HG03469 (cell line): ENCODE measurements at regions not wholly inside any gene's neighbourhood (a gene's known extent, or its start where the extent isn't known, plus 50 kb on each side); places are given as distances from the start of the nearest gene placed in this dataset.

Experiments used
- ATAC-seq: cut with Tn5 transposase; IDR thresholded peaks from one replicate; pipeline ENCODE4 v1.9.1; 2021; ENCODE audit warnings: mild to moderate bottlenecking, moderate library complexity, moderate number of reproducible peaks; ENCODE audit not compliant: unreplicated experiment

DNA sequence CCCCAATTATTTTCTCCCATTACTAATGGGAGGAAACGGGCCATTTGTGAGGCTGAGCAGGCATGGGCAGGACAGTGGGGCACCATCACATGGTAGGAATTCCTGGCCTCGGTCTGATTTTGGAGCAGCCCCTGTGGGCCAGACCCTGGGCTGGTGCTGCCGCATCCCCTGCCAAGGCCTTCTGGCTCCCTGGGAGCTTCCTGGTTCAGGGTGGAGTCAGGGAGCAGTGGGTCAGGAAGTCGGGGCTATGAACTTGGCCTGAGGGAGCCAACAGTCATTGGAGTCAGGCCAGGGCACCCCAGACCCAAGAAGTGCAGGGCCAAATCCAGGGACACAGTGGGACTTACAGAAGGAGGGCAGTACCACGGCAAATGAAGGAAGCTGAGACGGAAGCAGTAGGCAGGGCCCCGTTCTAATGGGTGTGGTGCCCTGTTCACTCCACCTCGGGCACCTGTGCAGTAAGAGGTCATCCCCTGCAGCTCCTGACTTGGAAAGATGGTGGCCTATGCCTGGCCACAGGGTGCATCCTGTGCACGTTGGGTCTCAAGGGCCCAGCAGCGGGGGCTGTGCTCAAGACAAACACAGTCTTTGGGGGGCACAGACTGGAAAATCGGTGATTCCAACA lies 328.1 kb downstream of the SMAD2 start:
- no peak for ATAC-seq

DNA sequence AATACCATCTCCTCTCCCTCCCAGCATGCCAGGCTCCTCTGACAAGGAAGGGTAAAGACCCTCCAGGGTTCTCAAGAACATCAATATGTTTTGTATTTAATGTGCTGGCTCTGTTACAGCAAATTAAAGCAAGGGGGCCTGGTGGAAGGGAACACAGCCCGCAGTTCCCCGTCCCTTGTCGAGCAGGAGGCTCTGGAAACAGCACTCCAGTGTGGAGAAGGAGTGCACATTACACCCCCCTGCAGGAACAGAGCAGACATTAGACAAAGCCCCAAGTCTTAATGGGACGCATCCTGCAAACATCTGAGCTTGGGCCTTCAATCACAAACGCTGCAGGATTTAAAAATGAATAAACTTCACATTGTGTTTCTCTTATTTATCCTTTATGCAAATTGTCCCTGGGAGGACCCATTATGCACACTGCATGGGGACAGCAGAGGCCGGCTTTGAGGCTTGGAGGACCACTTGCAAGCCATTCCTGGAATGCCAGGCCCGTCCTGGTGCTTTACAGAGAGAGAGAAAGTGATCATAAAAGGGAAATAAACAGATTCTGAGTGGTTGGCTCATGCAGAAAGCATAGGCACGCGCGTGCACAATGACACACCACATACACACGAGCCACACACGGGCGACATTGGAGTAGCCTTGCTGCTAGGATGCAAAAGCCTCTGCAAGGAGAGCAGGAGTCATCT lies 328.7 kb downstream of the SMAD2 start:
- no peak for ATAC-seq

DNA sequence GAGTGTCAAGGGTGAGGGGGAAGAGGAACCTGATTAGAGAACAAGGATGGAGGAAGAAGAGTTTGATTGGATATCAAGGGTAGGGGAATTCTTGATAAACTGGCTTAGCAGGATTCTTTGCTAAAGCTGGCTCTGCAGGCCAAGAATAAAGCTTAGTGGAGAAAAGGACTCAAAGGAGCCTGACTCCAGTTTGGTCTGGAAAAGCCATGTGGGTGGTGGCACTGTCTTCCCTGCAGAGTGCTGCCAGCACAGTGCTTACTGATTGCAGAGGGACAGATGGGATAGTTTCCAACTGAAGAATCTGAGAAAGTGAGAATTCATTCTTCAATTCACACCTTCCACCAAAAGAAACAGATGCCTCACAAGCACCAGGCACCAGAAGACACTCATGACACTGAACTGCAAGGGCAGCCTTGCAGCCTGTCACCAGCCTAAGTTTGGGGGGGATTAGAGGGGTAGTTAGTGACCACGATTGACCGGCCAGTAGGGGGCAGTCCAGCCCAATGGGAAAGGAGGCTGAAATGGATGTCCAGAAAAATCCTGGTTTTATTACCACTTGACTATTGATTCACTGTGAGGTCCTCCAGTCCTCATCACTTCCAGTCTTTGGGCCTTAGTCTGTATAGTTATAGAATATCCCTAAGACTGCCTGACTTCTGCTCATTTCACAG lies 334.5 kb downstream of the SMAD2 start:
- no peak for ATAC-seq

DNA sequence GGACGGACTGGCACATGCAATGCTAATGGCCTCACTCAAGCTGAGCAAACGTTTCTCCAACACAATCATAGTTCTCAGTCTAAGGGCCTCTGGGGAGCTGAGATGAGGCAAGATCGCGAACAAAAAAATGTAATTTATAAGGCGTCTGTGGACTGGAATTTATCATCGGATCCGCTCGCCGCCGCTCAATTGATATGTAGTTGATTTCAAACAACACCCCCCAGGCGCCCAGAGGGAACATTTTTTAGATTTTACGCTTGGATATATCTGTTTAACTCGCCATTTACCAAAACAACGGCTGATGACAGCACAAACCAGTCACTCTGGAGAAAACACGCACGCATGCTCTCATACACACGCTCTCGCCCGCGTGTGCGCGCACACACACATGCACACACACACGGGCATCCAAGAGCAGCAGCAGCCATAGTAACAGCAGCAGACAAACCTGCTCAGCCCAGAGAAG lies 335.8 kb downstream of the SMAD2 start:
- no peak for ATAC-seq

DNA sequence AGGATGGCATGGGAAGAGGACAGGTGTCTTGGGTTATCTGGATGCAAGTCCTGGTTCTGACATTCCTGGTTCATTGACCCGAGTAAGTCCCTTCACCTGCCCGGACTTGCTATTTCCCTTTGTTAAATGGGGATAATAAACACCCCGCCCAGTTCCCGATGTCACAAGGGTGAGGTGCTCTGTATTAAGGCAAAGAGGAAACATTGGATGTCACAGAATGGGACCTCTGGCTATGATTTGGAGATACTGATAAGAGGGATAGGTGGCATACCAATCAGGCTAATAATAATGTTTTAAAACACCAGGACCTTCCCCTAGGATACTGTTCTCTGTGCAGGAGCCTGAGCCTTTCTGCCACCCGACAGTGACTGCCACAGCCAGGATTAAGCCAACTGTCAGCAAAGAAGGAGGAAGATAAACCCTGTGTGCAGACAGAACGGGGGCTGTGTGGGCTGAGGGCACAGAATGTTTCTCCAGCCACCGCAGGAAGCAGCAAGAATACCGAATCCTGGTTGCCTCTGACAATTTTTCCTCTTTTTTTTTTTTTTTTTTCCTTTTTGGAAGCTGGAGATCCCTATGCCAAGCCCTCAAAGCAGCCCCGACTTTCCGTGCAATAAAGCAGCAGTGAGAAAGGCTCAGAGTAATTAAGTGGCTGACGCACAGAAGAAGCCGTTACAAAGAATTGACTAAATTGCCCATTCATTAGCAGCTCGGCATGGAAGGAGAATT lies 336.6 kb downstream of the SMAD2 start:
- no peak for ATAC-seq

DNA sequence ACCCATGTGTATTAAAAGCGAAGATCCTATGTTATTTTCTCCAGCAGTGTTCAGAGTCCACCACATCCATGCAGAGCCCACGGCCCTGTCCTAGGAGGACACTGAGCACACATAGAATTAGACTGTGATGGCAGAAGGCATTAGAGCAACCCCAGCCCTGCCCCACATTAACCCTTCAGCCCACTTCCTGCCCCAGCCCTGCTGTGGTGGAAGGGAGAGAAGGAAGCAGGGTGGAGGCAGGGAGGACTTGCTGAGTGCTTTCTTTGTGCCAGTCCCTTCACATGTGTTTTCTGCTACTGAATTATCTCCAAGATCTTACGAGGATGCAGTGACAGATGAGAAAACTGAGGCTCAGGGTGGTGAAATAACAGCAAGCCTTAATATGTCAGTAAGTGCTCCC lies 339.0 kb downstream of the SMAD2 start:
- ATAC-seq: no peak

DNA sequence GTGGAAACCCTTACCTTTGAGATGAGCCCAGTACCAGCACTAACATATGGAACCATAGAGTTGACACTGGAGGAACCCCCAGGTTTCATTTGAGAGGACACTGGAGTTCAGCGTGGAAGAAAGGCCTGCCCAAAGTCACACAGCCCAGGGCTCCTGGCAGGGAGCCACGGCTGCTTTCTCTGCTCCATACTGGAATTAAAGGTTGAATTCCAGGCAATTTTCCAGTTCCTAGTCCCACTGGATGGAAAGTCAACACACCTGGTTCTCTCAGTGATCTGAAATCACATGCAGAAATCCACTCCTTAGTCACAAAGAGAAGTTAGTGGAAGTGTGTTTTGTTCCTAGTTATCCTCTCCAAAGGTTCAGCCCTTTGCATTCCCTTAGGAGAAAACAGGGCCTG lies 336.1 kb upstream of the SKOR2 start:
- no peak for ATAC-seq

DNA sequence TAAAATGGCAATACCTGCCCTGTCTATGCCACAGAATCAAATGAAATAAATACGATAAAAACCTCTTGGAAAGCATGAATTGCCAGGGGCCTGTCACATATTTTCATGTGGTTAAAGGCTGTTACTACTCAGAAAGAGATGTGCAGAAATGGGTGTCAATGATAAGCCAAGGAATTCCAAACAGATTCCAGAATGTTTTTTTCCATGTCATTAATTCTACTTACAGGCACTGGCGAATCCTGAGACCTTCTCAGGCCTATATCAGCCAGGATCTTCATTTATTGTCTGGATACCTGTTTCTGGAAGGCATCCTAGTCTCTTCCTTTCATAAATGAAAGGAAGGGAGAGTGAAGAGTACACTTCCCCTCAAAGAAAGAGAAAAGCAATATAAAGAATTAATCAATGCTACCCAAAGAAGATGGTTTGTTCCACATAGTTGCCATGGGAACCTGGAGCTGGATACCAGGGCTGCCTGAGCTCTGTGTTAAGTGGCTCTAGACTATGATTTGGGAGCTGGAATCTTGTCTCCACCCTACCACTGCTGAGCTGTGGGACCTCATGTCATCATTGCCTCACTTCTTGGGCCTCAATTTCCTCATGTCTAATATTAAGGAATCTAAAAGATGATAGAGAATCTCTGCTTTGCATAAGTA lies 335.1 kb upstream of the SKOR2 start:
- ATAC-seq: no peak

DNA sequence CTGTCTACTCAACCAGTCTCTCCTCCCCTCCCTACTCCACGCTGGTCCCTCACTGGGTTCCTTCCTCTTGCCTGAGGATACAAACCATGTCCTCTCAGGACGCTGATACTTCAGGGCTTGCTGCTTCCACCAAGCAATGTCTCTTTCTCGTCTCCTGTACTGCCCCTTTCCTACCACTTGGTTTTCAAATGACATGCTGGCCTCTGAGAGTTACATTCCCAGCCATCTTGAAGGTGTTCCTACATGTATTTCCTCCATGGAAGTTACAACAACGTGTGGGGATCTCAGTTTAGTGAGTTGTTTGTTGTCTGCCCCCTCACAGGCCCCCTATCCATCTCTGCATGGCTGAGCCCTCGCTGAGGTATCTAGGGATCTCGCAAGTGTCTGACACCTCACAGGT lies 334.5 kb upstream of the SKOR2 start:
- no peak for ATAC-seq

DNA sequence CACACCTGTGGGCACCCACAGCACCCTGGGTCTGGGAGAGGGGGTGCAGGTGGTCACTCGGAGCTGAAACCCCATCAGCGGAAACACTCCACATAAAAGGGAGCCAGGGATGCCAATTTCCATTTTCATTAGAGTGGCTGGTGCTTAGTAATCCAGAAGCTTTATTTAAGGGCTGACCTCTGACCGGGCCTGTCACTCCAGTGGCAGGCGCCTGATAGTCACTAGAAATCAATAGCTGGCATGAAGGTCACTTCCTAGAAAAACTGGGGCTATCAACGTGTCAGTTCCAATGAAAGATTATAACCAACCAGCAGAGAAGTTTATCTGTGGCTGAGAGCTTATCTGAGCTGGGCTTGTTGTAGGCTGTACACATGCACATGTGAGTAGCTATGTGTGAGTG lies 333.7 kb upstream of the SKOR2 start:
- no peak for ATAC-seq

DNA sequence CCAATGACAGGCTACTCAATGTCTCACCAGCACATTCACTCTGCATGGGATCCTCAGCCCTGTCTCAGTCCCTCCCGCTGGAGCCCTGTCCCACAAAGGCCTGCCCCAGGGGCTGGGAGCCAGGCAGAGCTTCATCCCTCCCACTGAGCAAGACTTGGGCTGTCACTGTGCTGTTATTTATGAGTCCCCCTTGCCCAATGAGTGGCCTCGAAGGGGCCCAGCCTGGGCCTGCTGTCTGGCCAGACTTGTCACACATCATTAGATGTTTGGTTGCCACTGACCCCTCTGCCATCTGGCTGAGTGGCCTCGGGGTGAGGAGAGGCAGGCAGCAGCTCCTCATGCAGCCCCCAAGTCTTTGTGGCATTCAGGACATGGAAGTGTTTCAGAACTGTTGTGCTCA lies 330.6 kb upstream of the SKOR2 start:
- ATAC-seq: no peak

DNA sequence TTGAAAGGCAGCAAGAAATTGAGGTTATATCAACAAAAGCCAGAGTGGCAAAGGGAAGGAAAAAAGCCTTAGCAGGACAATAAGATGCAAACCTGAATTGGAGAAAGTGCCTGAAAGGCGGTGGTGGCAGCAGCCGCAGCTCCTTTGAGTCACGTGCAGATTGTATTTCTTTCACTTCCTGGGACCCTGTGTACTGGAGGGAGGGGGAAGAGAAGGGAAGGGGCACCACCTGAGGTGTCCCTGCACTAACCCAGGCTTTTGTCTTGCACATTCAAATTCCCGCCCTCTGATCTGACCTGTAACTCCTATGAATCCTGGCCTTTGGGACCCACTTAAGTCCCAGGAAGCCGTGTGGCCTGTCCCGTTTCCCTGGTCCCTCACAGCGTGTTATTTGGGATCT lies 326.1 kb upstream of the SKOR2 start:
- no peak for ATAC-seq

DNA sequence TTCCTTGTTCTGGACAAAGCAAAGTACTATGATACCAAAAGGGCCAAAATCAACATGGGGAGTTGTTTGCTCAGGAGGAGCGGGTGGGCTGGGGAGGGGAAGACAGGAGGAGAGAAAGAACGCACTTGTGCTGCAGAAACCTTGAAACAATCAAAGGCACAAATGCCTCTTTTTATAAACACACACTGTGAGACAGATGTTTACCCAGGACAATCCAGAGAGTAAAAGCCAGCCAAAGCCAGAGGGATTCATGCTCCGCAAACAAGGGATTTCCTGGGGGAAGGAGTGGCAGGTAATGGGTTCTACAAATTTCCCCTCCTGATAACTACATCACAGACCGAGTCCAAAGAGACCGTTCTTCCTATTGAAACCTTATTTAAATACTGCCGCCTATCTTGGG lies 323.5 kb upstream of the SKOR2 start:
- no peak for ATAC-seq

DNA sequence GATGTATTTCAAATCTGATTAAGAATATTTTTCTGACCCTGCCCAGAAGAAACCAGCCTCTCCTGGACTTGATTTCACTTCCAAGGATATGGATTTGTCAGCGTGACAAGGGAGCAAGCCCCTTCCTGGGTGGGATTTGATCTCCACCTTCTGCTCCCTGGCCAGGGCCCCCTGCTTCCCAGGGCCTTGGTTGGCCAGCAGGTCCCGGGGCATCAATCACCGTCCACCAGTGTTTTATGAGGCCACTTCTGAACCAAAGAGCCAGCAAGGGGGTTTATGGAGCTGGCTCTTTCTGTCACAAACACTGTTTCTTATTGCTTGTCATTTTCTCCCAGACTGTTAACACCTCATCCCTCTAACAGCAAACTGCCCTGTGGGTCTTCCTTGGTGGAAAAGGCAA lies 320.5 kb upstream of the SKOR2 start:
- no peak for ATAC-seq

DNA sequence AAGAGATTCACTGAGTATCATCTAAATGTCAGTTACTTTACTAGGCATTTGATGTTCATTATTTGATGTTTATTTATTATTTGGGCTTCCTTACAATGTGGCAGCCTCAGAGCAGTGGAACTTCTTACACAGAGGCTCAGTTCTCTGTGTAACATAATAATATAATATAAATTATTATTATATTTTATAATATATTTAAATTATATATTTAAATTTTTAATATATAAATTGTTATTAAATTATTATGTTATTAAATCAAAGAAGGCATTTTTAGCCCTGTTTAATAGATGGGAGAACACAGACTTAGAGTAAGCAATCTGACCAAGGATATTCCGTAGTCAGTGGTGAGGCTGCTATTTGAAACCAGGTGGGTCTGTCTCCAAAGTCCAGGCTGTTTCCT lies 315.3 kb upstream of the SKOR2 start:
- no peak for ATAC-seq

DNA sequence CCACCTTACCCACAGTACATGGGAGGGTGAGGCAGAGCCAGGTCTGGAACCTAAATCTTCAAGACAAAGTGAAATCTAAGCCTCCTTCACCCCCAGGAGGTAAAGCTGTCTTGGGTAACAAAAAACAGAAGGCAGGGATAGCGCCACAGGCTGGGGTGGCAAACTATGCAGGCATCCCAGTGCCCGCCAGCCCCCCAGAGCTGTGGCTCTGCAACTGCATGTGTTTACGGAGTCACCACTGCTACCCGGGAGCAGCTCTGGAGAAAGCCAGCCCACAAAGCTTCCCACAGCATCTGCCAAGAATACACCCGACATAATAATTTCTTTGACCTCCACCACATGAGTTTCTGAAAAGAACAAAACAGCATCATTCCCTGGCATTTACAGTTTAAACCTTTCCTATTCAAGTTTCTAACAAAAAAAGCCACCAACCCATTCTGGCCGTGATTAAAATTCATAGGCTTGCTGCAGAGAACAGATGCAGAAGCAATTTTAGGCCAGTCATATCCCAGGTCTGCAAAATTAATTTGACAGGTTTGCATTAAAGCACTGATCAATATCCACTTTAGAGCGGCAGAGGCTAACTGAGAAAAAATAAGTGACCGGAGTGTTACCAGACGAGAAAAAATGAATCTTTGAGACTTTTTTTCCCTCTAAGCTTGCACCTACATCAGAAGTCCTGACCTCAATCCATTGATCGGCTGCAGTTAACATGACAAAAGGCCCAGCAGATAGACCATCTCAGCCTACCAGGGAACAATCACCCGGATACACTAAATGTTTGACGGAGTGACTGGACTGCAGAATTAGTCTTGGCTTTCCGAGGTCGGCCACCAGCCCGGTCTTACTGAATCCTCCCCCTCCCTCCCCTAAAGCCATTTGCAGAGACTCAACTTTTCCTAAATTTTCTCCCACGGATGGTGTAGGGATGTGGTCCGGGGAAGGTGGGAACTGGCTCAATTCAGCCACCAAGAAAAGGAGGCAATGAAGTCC lies 309.6 kb upstream of the SKOR2 start:
- ATAC-seq: no peak

DNA sequence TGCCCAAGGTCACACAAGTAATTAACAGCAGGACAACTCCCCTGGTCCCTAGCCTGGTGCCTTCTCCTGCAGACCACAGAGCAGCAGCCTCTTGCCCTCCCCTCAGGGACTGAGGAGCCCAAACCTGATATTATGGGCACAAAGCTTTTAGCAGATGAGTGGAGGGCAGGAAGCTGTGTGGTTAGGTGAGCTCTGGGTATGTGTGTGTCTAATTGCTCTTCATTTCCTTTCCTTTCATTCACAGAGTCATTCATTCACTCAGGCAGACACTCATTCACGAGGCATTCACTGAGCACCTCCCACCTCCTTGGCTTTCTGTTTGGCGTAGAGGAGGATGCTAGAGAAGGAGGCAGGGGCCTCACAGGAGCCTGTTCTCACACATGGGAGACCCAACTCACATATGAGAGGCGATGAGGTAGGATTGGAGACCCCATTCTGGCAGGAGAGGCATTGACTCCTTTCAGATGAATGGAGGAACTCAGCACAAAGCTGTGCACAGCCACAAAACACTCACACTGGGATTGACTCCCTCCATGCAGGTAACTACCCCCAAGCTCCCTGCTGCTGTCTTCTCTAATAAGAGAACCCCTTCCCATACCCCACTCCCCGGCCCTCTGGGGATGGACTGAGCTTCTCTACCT lies 306.8 kb upstream of the SKOR2 start:
- no peak for ATAC-seq

DNA sequence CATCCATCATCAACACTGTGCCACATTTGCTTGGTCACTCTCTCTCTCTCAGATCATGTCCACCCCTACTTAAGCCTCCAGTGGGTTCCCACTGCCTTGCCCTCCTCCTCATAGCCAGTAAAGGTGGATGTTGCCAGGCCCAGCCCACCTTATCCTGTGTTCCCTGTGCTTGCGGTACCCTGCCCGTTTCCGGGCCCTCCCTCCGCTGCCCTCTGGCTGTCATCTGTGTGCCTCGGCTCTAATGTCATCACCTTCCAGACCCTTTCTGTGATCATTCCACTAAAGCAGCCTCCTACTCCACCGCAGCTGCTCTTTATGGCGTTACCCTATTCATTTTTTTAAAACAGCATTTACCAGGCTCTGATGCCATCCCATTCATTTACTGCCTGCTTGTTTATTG lies 305.7 kb upstream of the SKOR2 start:
- ATAC-seq: no peak

DNA sequence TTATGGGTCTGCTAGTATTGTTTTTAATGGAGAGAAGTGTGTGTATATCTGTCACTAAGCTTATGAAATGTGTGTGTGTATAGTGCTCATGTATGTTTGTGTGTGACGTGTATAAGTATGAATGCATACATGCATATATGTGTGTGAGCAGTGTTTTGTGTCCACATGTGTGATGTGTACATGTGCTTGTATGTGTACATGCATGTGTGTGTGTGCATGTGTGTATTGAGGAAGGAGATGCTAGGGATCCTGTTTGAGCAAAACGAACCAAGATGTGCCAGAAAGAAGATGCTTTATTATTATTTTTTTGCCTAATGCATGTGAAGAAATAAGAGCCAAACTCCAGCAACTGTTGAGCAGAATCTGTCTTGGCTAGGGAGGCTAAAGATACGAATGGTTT lies 301.3 kb upstream of the SKOR2 start:
- ATAC-seq: no peak
